NCI-H187 treated with DMSO at 0.1 percent for 48 hours (cell line): ENCODE measurements at regions not wholly inside any gene's neighbourhood (a gene's known extent, or its start where the extent isn't known, plus 50 kb on each side); places are given as distances from the start of the nearest gene placed in this dataset.
"Not testable (repeated sequence)": the region's sequence is repeated elsewhere in the genome, so short reads cannot be mapped to it uniquely, and the experiment has no call there.

ENCODE experiments used
- DNase-seq: peaks from one replicate; lab custom pipeline; 2025; lab: John Stamatoyannopoulos, UW

- no peak for DNase-seq
Measured at GRCh38 chr14:105889666-105890473, 363.5 kb downstream of the TMEM121 start.

DNA sequence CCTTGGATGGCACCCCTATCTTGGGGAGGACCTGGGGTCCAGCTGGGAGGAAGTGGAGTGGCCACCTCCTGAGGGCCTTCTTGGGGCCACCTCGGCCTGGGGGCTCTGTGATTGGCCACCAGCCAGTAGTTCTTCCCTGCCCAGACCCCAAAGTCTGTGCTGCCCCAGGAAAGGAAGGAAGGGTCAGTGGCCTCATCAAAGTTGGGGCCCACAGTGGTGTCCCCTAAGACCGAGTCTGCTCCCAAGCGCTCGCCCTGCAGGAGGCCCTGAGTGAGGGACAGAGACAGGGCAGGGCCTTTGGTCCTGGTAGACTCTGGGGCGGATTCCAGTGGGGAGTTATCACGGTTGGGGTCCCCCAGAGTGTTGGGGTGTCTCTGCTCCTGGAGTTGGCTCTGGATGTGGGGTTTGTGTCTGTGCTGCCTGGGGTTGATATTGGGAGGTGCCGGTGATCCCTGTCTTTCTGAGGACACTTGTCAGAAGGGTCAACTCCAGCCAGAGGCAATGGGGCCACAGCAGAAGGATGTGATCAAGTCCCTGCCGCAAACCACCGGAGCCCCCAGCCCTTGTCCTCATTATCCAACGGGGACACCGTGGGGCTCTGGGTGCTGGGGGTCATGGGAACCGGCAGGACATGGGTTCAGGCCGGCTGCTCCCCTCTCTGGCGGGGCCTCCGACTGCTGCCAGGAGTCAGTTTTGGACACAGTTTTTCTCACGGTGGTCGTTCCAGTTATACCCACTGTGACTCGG is 364.3 kb downstream of the TMEM121 start:
- DNase-seq = no peak

- DNase-seq = no peak
Measured at GRCh38 chr14:105891221-105891602, 364.8 kb downstream of the TMEM121 start.

DNA sequence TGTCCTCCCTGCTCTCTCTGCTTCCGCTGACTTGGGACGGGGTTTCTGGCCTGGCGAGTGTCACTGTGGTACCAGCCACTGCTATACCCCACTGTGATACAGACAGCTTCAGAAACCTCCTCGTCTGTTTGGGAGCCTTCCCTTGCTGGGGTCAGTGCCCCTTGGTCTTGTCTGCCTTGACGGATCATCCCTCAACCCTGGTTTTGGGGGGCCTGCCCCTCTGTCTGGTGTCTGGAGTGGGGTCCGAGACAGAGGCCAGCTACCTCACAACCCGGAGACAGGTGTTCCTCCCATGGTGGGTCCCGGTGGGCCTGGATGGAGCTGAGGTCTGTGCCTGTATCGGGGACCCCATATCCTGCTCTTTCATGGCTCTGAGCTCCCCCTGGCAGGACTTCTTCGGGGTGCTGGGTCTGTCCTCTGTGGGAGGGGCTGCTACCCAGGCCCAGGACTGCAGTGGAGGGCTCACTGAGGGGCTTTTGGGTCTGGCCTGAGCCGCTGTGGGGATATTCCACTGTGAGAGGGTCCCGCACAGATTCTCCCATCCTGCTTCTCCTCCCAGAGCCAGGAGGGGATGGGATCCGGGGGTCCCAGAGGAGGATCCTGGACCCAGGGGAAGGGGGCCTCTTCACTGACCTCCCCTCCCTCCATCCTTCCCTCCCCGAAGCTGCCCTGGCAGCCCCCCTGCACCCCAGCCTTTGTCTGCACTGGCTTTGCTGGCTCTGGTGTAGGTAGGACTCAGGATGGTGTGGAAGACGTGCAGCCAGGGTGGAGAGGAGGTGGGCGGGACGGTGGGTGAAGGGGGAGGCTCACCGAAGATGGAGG is 365.5 kb downstream of the TMEM121 start:
- DNase-seq = no peak

- DNase-seq = not testable (repeated sequence)
Measured at GRCh38 chr14:105892453-105893441, 366.4 kb downstream of the TMEM121 start.

GRCh38 chr14:105893686-105894085 is 367.3 kb downstream of the TMEM121 start:
- not testable (repeated sequence) for DNase-seq

- DNase-seq = no peak
Measured at GRCh38 chr14:105894125-105894977, 368.0 kb downstream of the TMEM121 start.

DNA sequence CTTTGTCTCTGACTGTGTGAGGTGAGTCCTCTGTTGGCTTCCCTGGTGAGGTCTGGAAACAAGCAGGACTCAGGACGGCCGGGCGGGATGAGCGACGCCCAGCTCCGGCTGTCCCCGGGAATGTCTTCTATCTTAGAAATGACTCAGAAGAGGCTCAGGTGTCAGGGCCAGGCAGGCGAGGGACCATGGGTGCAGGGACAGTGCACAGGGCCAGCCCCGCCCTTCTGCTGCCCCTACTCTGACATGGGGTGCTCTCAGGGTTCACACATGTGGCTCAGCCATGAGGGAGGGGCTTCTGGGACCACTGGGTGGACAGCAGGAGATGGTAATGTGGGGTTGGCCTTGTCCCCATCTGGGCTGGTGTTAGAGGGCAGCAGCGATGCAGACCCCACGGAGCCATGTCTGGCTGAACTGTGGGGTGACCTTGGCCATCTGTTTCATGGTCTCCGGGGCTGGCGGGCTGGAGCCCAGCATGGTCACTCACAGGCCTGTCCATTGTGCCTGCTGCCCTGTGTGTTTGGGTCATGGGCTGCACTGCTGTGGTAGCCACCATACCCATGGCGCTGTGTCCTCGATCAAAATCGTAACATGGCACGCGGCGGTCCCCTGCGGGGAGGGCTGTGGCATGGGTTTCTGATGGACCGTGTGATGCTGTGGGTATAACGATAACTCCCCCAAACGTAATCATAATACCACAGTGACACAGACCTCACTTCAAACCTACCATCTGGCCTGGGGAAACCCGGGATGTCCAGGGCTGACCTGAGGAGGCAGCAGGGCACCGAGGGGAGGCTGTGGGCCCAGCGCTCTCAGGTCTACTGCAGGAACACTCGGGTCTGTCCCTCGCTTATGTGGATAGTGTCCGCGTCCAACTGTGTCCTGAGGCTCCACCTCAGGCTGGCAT is 368.8 kb downstream of the TMEM121 start:
- no peak for DNase-seq

- DNase-seq = not testable (repeated sequence)
Measured at GRCh38 chr14:105896206-105896605, 369.8 kb downstream of the TMEM121 start.

GRCh38 chr14:105896961-105897724 is 370.8 kb downstream of the TMEM121 start:
- DNase-seq = not testable (repeated sequence)

- no peak for DNase-seq
Measured at GRCh38 chr14:105897725-105898113, 371.3 kb downstream of the TMEM121 start.

DNA sequence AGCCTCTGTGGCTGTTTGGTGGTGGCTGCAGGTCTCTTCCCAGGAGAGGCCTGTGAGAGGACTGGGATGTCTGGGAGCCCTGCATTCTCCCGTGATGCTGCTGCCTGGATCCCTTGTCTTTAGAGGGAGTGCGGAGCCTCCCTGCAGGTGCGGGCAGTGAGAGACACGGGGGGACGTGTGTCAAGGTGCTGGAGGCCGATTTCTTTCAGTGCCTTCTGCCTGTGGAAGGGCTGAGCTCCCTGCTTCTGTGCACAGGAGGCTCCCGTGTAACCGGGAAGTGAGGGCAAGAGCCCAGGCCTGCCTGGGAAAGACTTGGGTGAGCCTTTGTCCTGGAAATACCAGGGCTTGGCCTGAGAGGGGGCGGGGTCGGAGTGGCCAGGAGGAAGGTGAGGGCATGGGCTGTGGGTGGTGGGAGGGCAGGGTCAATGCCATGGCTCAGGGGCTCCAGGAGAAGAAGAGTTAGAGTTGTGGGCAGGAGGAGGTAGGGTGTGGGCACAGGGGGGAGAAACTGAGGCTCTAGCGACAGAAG is 372.2 kb downstream of the TMEM121 start:
- DNase-seq = no peak

DNA sequence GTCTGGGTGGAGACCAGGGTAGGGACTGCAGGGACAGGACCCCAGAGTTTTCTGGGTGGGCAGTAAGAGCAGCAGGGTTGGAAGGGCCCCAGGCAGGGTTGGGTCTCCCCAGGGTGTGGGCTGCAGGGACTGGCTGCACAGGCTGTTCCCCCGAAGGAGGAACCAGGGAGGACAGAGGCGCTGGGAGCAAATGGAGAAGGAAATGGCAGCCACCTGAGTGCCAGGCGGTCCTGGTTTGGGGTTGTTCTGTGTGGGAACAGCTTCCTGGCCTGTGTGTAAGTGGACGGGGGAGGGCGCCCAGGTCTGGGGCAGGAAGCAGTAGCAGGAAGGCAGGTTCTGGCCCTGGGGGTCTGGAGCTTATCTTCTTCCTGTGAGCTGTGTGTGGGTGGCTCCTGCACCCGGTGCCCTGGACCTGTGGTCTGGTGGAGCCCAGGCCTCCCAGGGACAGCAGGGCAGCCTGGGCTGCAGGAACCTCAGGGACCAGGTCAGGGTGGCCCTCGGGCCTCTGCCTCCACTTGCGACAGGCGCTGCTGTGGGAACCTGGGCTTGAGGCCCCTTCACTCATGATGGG is 372.8 kb downstream of the TMEM121 start:
- DNase-seq = no peak

DNA sequence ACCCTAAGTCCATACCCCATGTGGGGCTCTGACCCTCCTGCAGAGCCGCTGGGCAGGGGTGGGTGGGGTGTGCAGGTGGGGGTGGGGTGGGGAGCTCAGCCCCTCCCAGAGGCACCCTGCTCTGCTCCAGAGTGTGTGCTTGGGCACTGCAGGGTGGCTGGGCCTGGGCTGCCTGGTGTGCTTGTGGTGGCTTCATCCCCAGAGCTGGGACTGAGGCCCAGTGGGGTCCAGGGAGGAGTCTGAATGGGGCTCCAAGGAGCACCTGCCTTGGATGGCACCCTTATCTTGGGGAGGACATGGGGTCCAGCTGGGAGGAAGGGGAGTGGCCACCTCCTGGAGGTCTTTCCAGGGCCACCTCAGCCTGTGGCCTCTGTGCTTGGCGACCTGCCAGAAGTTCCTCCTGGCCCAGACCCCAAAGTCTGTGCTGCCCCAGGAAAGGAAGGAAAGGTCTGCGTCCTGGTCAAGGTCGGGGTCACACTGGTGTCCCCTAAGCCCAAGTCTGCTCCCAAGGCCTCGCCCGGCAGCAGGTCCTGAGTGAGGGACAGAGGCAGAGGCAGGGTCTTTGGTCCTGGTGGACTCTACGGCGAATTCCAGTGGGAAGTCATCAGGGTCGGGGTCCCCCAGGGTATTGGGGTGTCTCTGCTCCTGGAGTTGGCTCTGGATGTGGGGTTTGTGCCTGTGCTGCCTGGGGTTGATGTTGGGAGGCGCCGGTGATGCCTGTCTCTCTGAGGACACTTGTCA is 373.4 kb downstream of the TMEM121 start:
- DNase-seq = no peak

DNA sequence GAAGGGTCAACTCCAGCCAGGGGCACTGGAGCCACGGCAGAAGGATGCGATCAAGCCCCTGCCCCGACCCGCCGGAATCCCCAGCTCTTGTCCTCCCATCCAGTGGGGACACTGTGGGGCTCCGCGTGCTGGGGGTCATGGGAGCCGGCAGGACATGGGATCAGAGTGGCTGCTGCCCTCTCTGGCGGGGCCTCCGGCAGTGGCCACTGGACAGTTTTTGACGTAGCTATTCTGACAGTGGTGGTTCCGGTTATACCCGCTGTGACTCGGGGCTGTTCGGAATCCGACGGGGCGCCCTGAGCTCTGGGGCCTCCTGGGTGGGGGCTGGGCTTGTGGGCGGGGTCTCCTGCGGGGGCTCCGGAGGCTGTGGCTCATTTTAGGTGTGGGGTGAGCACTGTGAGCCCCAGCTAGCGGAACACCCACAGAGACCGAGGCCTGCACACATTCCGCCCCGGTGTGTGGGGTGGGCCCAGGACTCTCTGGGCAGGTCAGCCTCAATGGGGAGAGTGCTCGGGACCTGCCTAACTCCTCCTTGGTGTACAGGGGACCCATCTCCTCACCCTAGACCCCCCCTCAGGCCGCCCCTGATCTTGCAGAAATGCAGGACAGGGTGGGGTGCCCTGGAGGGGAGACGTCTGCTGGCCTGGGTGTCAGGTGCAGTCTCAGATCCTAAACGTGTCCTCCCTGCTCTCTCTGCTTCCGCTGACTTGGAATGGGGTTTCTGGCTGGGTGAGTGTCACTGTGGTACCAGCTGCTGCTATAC is 374.2 kb downstream of the TMEM121 start:
- DNase-seq = no peak

GRCh38 chr14:105901226-105901625 is 374.8 kb downstream of the TMEM121 start:
- DNase-seq = no peak
